ENCODE measurements at regions not wholly inside any gene's neighbourhood (a gene's known extent, or its start where the extent isn't known, plus 50 kb on each side); places are given as distances from the start of the nearest gene placed in this dataset.

- Histone ChIP-seq H3K9me3 (replicated peaks in 1 of 3) (no peaks in the 10 kb centered on the region), H3K36me3 (replicated peaks in 1 of 2) (no peaks in the 10 kb centered on the region), H3K4me1 (replicated peaks in 1 of 2) (no peaks in the 10 kb centered on the region), H3K27ac (no peak overlapping the region), H3K4me3 (no peak overlapping the region), H3K27me3 (no peaks in the 10 kb centered on the region)
- 69 to 82% (median 74%) methylated on average over 1 of the region's 1 CpG for WGBS, 4 donors
- TF ChIP-seq CTCF (IDR thresholded peaks at IDR 0.05), result no peak
- no peak for TF ChIP-seq POLR2A (IDR thresholded peaks at IDR 0.05)
- no peak for DNase-seq
- intact Hi-C loops (cut with DNase I), result no loop called here
These were observed 1034.2 kb downstream of the SORCS3 start for GRCh38 chr10:105675333-105675732.

GRCh38 chr10:105674448-105674847 lies 1033.4 kb downstream of the SORCS3 start:
- TF ChIP-seq CTCF (IDR thresholded peaks at IDR 0.05), result no peak
- TF ChIP-seq POLR2A (IDR thresholded peaks at IDR 0.05), result no peak
- no peak for DNase-seq
- Histone ChIP-seq H3K4me3 (no peak overlapping the region), H3K27me3 (no peaks in the 10 kb centered on the region), H3K36me3 (replicated peaks in 1 of 2) (no peaks in the 10 kb centered on the region), H3K9me3 (replicated peaks in 1 of 3) (no peaks in the 10 kb centered on the region), H3K4me1 (replicated peaks in 1 of 2) (no peaks in the 10 kb centered on the region), H3K27ac (no peak overlapping the region)
- WGBS, 4 donors, result 70 to 80% (median 73%) methylated on average over 5 of the region's 5 CpGs
- intact Hi-C loops (cut with DNase I), result no loop called here

GRCh38 chr10:105658696-105659095 lies 1017.6 kb downstream of the SORCS3 start:
- Histone ChIP-seq H3K4me3 (no peak overlapping the region), H3K9me3 (replicated peaks in 1 of 3) (no peaks in the 10 kb centered on the region), H3K27ac (no peak overlapping the region), H3K36me3 (replicated peaks in 1 of 2) (no peaks in the 10 kb centered on the region), H3K27me3 (no peaks in the 10 kb centered on the region), H3K4me1 (replicated peaks in 1 of 2) (no peaks in the 10 kb centered on the region)
- TF ChIP-seq POLR2A (IDR thresholded peaks at IDR 0.05), result no peak
- no peak for TF ChIP-seq CTCF (IDR thresholded peaks at IDR 0.05)
- intact Hi-C loops (cut with DNase I), result no loop called here
- no peak for DNase-seq
- 46 to 57% (median 55%) methylated on average over 4 of the region's 4 CpGs for WGBS, 4 donors

GRCh38 chr10:105656856-105657255 lies 1015.8 kb downstream of the SORCS3 start:
- TF ChIP-seq POLR2A (IDR thresholded peaks at IDR 0.05), result no peak
- no peak for TF ChIP-seq CTCF (IDR thresholded peaks at IDR 0.05)
- intact Hi-C loops (cut with DNase I), result no loop called here
- Histone ChIP-seq H3K27me3 (no peaks in the 10 kb centered on the region), H3K4me1 (replicated peaks in 1 of 2) (no peaks in the 10 kb centered on the region), H3K36me3 (replicated peaks in 1 of 2) (no peaks in the 10 kb centered on the region), H3K27ac (no peak overlapping the region), H3K4me3 (no peak overlapping the region), H3K9me3 (replicated peaks in 1 of 3) (no peaks in the 10 kb centered on the region)
- DNase-seq, result no peak

All from adrenal gland (tissue), 9 donors.